GM15510 (cell line): ENCODE measurements at regions not wholly inside any gene's neighbourhood (a gene's known extent, or its start where the extent isn't known, plus 50 kb on each side); places are given as distances from the start of the nearest gene placed in this dataset.

Experiments used
- POLR2A ChIP-seq: IDR thresholded peaks from 3 replicates; pipeline ENCODE4 v1.6.1; 2011; ENCODE audit warnings: borderline replicate concordance; ENCODE audit not compliant: insufficient read length; ENCODE audit errors: extremely low read depth

DNA sequence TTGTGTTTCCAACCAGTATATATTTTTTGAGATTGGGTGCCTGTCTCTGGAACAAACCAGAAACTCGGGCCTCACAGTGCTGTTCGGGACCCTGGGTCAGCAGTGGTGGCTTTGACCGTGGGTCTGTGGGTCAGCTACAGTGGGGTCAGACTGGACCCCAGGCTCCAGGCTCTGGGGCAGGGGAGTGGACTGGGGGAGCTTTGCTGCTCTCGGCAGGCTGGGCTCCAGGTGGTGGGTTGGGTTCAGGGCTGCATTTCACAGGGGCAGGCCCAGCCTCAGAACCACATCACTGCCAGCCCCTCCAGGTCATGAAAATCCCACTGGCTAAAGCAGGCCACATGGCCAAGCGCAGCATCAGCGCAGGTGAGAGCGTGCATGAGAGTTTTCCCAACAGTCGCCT, 1279.3 kb downstream of the BRD1 start:
- no peak for TF ChIP-seq POLR2A

- no peak for TF ChIP-seq POLR2A
Observed at GRCh38 chr22:48547971-48548370, 1279.7 kb downstream of the BRD1 start.

DNA sequence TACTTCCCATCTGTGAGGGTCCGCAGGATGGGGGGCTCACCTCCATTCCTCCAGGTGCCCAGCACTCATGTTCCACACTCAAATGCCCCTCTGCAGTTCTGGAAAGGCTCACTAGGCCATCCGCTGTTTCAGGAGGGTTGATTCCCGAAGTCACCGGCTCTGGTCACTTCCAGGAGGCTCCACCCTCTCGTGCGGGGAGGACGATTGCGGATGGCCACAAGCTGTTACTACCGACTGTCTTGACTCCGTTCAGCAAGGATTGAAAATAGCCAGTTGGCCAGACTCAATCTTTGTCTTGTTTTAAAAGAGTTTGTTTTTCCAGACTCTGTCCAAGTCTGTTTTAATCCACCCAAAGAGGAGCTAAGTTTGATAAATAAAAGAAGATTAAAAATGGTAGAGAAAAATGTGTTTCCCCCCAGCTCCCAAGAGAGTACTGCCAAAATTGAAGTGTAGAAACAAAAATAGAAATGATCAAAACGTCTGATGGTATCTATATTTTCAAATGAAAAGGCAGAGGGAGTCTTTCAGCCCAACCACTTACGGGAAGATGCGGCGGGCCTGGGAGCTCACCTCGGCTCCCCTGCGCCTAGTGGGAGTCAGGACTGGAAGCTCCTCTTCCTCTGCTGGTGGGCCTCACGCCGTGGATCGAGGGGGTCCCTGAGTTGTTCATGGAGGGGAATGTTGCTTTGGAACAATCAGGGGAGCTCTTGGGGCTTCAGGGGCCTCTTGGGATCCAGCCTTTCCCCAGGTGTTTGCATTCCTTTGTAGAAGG, 1280.8 kb downstream of the BRD1 start:
- no peak for TF ChIP-seq POLR2A

DNA sequence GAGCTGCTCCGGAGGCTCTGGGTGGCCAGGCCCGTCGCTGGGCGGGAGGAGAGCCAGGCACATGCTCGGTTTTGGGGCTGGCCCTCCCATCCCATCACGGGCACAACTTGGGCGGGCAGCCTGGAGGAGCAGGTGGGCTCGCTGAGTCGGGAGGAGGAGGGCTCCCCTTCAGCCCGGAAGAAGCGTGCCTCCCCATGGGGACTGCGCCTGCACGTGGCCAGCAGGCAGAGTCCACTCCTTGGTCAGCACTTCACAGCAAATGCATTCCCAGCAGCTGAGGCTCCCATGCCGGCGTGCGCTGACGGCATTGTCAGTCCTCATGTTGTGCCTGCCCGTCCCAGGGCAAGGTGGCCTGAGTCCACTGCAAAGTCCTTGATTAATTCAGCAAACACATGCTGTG, 1281.7 kb downstream of the BRD1 start:
- no peak for TF ChIP-seq POLR2A

GRCh38 chr22:48541401-48542098, 1286.1 kb downstream of the BRD1 start:
- no peak for TF ChIP-seq POLR2A

- no peak for TF ChIP-seq POLR2A
Observed at GRCh38 chr22:48539261-48539660, 1288.4 kb downstream of the BRD1 start.

DNA sequence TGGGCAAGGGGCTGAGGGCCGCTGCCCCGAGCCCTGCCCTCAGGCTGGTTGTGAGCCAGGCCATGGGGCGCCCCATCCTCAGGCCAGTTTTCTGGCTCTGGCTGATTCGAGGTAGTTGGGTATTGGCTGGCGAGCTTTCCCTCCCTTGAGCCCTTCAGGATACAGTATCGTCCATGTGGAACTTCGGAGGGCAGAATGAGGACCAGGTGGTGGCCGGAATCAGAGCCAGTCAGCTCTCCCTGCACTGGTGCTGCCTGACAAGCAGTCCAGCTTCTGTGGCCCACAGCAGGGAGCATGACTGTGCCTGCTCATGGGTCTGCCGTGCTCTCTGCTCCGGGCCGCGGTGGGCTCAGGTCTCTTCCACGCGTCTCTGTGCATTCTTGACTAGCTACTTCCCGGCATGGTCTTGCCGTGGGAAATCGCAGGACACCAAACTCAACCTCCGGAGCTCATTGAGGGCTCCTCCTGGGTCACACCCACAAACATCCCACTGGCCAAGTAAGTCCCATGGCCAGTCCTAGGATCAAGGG, 1289.3 kb downstream of the BRD1 start:
- TF ChIP-seq POLR2A, result no peak

DNA sequence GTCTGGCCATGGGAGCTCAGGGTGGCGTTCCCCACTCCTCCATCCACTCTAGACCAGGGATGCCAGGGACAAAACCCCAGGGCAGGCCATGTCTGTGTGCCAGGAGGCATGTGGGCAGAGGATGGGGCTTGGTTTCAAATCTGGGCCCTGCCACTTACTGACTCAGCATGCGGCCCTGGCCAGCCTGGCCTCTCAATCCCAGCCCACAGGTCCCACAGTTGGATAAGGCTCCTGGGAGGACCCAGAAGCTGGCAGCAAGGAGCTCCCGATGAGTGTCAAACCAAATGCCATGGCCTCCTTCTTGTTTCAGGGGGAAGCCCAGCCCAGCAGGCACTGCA, 1290.4 kb downstream of the BRD1 start:
- TF ChIP-seq POLR2A, result no peak

GRCh38 chr22:48536541-48537342, 1290.9 kb downstream of the BRD1 start:
- no peak for TF ChIP-seq POLR2A

DNA sequence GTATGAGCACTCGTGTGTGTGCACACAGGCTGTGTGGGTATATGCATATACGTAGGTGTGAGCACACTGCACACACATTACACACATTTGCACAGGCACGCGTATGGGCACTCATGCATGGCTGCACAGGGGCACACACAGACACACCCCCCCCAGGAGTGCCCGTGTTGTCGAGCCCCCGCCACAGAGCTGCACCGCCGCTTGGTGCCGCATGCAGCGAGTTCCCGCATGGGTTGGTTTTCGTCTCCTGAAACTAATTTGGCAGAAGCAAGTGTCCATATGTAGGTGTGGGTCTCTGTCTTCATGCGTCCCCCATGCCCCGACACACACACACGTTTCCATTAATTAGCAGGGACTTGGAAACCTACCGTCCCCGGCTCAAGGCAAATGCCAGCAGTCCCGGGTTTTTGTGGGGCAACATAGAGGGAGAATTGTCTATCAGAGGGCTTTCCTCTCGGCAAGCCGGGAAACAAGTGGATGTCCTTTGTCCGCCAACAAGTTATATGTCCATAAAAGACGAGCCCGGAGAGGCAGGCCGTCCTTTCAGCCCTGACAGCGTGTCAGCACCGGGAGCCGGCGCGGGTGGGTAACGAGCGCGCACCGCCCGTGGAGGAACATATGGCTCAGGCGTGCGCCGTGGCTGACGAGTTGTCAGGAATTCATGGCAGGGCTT, 1291.7 kb downstream of the BRD1 start:
- TF ChIP-seq POLR2A, result no peak

- no peak for TF ChIP-seq POLR2A
Observed at GRCh38 chr22:48534395-48534958, 1293.2 kb downstream of the BRD1 start.

DNA sequence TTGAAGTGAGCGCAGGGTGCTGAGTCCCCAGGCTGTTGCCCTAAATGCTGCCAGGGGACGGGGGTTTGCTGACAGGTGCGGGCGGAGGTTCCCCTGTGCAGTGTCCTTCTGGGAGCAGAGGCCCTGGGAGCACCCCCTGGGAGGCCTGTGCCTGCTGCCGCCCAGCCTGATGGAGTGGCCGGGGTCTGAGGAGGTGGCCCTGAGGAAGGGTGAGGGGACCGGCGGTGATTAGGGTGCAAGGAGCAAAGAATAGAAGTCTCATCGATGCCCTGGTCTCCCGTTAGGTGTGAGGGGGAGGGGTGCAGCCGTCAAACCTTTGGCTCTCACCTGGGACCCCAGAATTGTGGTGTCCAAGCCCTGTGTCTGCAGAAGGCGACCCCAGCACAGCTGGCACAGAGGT, 1294.7 kb downstream of the BRD1 start:
- no peak for TF ChIP-seq POLR2A

DNA sequence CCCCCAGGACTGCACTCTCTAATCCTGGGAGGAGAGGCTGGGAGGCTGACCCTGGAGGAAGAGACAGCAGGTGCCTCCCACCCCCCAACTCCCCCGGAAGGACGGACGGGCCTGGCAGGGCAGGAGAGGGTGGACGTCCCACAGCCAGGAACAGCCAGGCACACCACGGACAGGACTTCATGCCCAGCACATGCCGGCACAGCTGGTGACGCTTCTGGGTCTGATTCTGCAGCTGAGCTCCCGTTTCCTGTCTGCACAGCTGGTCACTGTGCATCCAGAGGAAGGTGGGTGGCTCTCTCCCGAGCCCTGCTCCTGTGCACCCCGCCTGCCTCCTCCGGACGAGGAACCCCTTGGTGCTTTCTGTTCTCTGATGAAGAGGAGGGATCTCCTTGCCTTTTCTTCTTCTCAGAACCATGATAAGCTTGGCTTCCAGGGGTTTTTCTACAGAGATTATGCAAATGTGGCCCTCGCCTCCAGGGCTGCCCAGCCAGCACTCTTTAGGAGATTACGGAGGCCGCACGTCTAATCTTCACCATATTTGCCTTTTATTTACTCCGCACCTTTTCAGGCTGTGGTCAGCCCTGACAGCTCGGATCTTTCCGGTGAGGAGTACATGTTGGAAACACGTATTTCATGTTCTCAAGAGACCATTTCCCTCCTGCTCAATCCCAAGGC, 1295.8 kb downstream of the BRD1 start:
- TF ChIP-seq POLR2A, result no peak

DNA sequence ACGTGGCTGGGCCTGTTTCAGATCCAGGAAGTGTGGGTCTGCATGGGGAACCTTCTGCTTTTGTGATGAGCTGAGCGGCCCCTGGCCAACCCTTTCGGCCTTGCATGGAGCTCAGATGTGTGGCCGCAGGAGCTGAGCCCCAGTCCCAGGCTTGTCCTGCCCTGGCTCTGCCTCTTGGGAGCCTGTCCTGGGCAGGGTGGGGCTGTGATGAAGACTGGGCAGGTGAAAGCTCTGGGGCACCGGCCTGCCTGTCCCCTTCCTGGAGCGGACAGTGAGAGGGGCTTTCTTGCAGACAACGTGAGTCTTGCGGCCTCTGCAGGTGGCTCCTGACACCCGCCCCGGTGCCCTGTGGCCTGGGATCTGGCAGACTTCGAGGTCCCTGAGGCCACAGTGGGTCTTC, 1296.6 kb downstream of the BRD1 start:
- no peak for TF ChIP-seq POLR2A
